ENCODE measurements at regions not wholly inside any gene's neighbourhood (a gene's known extent, or its start where the extent isn't known, plus 50 kb on each side); places are given as distances from the start of the nearest gene placed in this dataset.
"Not testable (repeated sequence)": the region's sequence is repeated elsewhere in the genome, so short reads cannot be mapped to it uniquely, and the experiment has no call there.

GRCh38 chr6:78797270-78797669 is 70.1 kb upstream of the IRAK1BP1 start:
- DNase-seq (no peak), ATAC-seq (no peak)
- TF ChIP-seq, protein P1, sequence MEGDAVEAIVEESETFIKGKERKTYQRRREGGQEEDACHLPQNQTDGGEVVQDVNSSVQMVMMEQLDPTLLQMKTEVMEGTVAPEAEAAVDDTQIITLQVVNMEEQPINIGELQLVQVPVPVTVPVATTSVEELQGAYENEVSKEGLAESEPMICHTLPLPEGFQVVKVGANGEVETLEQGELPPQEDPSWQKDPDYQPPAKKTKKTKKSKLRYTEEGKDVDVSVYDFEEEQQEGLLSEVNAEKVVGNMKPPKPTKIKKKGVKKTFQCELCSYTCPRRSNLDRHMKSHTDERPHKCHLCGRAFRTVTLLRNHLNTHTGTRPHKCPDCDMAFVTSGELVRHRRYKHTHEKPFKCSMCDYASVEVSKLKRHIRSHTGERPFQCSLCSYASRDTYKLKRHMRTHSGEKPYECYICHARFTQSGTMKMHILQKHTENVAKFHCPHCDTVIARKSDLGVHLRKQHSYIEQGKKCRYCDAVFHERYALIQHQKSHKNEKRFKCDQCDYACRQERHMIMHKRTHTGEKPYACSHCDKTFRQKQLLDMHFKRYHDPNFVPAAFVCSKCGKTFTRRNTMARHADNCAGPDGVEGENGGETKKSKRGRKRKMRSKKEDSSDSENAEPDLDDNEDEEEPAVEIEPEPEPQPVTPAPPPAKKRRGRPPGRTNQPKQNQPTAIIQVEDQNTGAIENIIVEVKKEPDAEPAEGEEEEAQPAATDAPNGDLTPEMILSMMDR (IDR thresholded peaks at IDR 0.05) = no peak
- TF ChIP-seq POLR2A (IDR thresholded peaks at IDR 0.05) = no peak
- Histone ChIP-seq H3K36me3 (no peaks in the 10 kb centered on the region), H3K4me3 (no peak overlapping the region), H3K27ac (no peak overlapping the region), H3K4me1 (no peaks in the 10 kb centered on the region), H3K27me3 (no peaks in the 10 kb centered on the region), H3K9me3 (peaks cover 0 to 53% (median 3%) of the 10 kb centered on the region in 12 donors)
- intact Hi-C loops (cut with DNase I) = no loop called here

GRCh38 chr6:78799682-78800081 is 67.7 kb upstream of the IRAK1BP1 start:
- DNase-seq = no peak
- 82 to 88% (median 84%) methylated on average over 2 of the region's 2 CpGs for WGBS, 4 donors
- intact Hi-C loops (cut with DNase I) = no loop called here
- H3K36me3 ChIP-seq = no peaks in the 10 kb centered on the region
- no peaks in the 10 kb centered on the region for H3K27me3 ChIP-seq
- no peak for ATAC-seq
- no peak overlapping the region for H3K4me3 ChIP-seq
- no peak overlapping the region for H3K27ac ChIP-seq
- H3K9me3 ChIP-seq = peaks cover 0 to 77% (median 7%) of the 10 kb centered on the region in 12 donors
- no peak for TF ChIP-seq POLR2A (IDR thresholded peaks at IDR 0.05)
- TF ChIP-seq, protein P1 (IDR thresholded peaks at IDR 0.05) = no peak
- H3K4me1 ChIP-seq = no peaks in the 10 kb centered on the region

- DNase-seq; intact Hi-C loops (cut with DNase I); H3K4me1 ChIP-seq; H3K27ac ChIP-seq; H3K4me3 ChIP-seq; H3K36me3 ChIP-seq; H3K27me3 ChIP-seq; ATAC-seq: not testable (repeated sequence)
- H3K9me3 ChIP-seq = peaks cover 0 to 45% (median 11%) of the 10 kb centered on the region in 12 donors
- WGBS, 4 donors = 73 to 93% (median 87%) methylated on average over 1 of the region's 1 CpG
These were observed 60.6 kb upstream of the IRAK1BP1 start for GRCh38 chr6:78806792-78807191.

DNA sequence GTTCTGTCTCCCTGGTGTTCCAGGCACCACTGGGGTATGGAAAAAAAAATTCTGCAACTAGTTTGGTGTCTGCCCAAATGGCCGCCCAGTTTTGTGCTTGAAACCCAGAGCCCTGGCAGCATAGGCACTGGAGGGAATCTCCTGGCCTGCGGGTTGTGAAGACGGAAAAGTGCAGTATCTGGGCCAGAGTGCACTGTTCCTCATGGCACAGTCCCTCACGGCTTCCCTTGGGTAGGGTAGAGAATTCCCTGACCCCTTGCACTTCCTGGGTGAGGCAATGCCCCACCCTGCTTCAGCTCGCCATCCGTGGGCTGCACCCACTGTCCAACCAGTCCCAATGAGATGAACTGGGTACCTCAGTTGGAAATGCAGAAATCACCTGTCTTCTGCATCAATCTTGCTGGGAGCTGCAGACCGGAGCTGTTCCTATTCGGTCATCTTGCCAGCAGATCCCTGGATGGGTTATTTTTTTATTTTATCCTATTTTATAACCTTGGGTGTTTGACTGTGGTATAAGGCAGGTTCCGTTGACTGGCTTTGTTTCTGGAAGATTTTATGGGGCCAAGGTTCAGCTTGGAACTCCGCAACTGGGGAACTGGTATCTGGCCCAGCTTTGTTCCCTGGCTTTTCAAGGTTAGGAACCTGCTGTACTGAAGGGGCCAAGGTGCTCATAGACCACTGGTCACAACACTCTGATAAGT is 59.5 kb upstream of the IRAK1BP1 start:
- ATAC-seq; DNase-seq; H3K4me1 ChIP-seq; H3K27me3 ChIP-seq; H3K36me3 ChIP-seq; intact Hi-C loops (cut with DNase I); H3K27ac ChIP-seq; H3K4me3 ChIP-seq: not testable (repeated sequence)
- WGBS, 4 donors = 84 to 94% (median 88%) methylated on average over 10 of the region's 10 CpGs
- peaks cover 0 to 35% (median 10%) of the 10 kb centered on the region in 12 donors for H3K9me3 ChIP-seq

DNA sequence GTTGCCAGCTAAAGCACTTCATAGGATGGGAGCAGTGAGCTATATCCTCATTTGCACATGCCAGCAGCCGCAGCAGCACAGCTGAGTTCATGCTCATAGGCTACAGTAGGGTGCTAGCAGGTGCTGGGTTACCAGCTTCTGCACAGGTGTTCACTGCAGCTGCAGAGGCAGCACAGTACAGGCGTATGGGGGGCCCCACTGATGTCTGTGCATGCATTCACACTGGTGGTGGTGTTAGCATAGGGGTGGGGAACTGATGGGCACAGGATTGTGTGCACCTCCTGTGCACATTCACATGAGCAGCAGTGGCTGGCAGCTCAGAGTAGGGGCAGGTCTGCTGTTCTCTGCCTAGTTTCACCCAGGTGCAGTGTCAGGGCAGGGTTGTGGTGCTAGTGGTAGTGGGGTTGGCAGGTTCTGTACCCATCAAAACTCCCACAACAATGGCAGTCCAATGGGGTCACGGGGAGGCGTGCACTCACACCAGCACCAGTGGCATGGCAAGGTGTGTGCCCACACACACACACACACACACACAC is 58.9 kb upstream of the IRAK1BP1 start:
- intact Hi-C loops (cut with DNase I) = no loop called here
- no peak overlapping the region for H3K4me3 ChIP-seq
- peak in 2 of 4 donors; percentile 20 to 42 for ATAC-seq
- TF ChIP-seq, protein P1 (IDR thresholded peaks at IDR 0.05) = no peak
- no peak for TF ChIP-seq POLR2A (IDR thresholded peaks at IDR 0.05)
- H3K9me3 ChIP-seq = peaks cover 0 to 29% (median 4%) of the 10 kb centered on the region in 12 donors
- no peak overlapping the region for H3K27ac ChIP-seq
- no peaks in the 10 kb centered on the region for H3K4me1 ChIP-seq
- WGBS, 4 donors = 79 to 90% (median 84%) methylated on average over 3 to 4 of the region's 4 CpGs
- H3K36me3 ChIP-seq = no peaks in the 10 kb centered on the region
- DNase-seq = peak in 1 of 5 donors; percentile 31
- H3K27me3 ChIP-seq = no peaks in the 10 kb centered on the region
